ENCODE measurements at regions not wholly inside any gene's neighbourhood (a gene's known extent, or its start where the extent isn't known, plus 50 kb on each side); places are given as distances from the start of the nearest gene placed in this dataset.

DNA sequence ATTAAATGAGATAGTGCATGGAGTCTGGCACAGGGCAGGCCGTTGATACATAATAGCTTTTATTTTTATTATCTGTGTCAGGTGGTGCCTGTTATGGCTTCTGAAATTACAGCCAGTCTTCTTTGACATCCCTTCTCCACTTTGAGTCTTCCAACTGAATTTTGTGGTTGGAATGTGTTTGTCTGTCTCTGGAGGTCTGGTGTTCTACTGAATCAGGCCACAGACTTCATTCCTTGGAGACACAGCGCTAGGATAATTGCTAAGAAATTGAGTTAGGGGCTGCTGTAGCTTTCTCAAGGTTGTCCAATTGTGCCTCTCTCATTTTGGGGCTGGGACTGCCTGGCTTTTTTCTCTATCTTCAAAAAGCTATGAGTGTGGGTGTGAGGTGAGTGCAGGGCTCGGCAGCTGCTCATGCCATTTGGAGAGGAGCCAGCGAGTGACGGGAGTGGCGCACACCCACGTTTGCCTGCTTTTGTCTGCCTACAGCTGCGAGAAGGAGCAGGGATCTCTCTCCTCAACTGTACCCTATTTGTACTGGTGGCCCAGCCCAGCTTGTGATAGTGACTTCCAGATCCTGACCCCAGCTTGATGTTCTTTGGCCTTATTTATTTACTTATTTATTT lies 49.8 kb upstream of the SYN2 start:
- TF ChIP-seq HDAC2 (IDR thresholded peaks at IDR 0.05) (no peak), RNF2 (IDR thresholded peaks at IDR 0.05; ENCODE audit: borderline replicate concordance, low read depth) (no peak), EHF (CRISPR knock-in tag; IDR thresholded peaks at IDR 0.05) (no peak), EP300 (IDR thresholded peaks at IDR 0.05) (no peak), BHLHE40 (IDR thresholded peaks at IDR 0.05; ENCODE audit: low read depth, low read length) (no peak), MAZ (IDR thresholded peaks at IDR 0.05; ENCODE audit: borderline replicate concordance, low read depth, low read length) (no peak), SMC3 (IDR thresholded peaks at IDR 0.05) (no peak), HEYL (CRISPR knock-in tag; IDR thresholded peaks at IDR 0.05) (no peak), CHD4 (IDR thresholded peaks at IDR 0.05; ENCODE audit: borderline replicate concordance) (no peak), MYC (IDR thresholded peaks at IDR 0.05; ENCODE audit: borderline replicate concordance, low read length) (no peak)
- TF ChIP-seq, protein P1, sequence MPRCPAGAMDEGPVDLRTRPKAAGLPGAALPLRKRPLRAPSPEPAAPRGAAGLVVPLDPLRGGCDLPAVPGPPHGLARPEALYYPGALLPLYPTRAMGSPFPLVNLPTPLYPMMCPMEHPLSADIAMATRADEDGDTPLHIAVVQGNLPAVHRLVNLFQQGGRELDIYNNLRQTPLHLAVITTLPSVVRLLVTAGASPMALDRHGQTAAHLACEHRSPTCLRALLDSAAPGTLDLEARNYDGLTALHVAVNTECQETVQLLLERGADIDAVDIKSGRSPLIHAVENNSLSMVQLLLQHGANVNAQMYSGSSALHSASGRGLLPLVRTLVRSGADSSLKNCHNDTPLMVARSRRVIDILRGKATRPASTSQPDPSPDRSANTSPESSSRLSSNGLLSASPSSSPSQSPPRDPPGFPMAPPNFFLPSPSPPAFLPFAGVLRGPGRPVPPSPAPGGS (IDR thresholded peaks at IDR 0.05) = no peak
- TF ChIP-seq, protein P2, sequence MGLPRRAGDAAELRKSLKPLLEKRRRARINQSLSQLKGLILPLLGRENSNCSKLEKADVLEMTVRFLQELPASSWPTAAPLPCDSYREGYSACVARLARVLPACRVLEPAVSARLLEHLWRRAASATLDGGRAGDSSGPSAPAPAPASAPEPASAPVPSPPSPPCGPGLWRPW (IDR thresholded peaks at IDR 0.05) = no peak
- TF ChIP-seq, protein P3, sequence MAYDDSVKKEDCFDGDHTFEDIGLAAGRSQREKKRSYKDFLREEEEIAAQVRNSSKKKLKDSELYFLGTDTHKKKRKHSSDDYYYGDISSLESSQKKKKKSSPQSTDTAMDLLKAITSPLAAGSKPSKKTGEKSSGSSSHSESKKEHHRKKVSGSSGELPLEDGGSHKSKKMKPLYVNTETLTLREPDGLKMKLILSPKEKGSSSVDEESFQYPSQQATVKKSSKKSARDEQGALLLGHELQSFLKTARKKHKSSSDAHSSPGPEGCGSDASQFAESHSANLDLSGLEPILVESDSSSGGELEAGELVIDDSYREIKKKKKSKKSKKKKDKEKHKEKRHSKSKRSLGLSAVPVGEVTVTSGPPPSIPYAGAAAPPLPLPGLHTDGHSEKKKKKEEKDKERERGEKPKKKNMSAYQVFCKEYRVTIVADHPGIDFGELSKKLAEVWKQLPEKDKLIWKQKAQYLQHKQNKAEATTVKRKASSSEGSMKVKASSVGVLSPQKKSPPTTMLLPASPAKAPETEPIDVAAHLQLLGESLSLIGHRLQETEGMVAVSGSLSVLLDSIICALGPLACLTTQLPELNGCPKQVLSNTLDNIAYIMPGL (CRISPR knock-in tag; IDR thresholded peaks at IDR 0.05; ENCODE audit: borderline replicate concordance) = no peak
- TF ChIP-seq, protein P4, sequence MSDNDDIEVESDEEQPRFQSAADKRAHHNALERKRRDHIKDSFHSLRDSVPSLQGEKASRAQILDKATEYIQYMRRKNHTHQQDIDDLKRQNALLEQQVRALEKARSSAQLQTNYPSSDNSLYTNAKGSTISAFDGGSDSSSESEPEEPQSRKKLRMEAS (IDR thresholded peaks at IDR 0.05) = no peak
- H3K4me2 ChIP-seq = no peak overlapping the region
- FAIRE-seq = no peak
- no peak overlapping the region for H3K4me3 ChIP-seq
- ChIA-PET CTCF (interaction anchor here (0.6 to 1.3 kb wide), 2 partner anchors 10 to 20 kb away, joined by 3 to 4 read pairs; no protein-coding TSS in a partner anchor), POLR2A (no interaction called here)
- no peak for DNase-seq (ENCODE audit: low read depth in 1 of 2, low spot score in 1 of 2)
- H3K27ac ChIP-seq = no peak overlapping the region
- no peak for ATAC-seq
- 0 out of 3 replicates have a peak, but pooled peaks cover under 1% of the 10 kb centered on the region for H3K9me3 ChIP-seq
- H3K4me1 ChIP-seq = no peaks in the 10 kb centered on the region
- WGBS (ENCODE audit: missing lambda C conversion rate) = 56% methylated on average over 8 of the region's 8 CpGs

Small RNA genes in the stretch of these regions (small RNA-seq; reads per million reads assigned to genes)
- gene RN7SL147P = 0 reads per million in 6 experiments
